GM12878 (cell line): ENCODE measurements at regions not wholly inside any gene's neighbourhood (a gene's known extent, or its start where the extent isn't known, plus 50 kb on each side); places are given as distances from the start of the nearest gene placed in this dataset.

Experiments used
- CBX5 ChIP-seq: sonication (generic); IDR thresholded peaks from 2 replicates; pipeline ENCODE4 v1.6.1; 2016; ENCODE audit warnings: low read depth, moderate library complexity, mild to moderate bottlenecking, inconsistent platforms
- CHD1 ChIP-seq: IDR thresholded peaks from 2 replicates; pipeline ENCODE4 v1.6.1; 2012; ENCODE audit warnings: low read depth, low read length, improper control_type of control experiment
- CTCF ChIP-seq, 3 experiments: IDR thresholded peaks in 2 of 3; conservative IDR thresholded peaks in 1 of 3; 2 replicates each; pipeline ENCODE4 v1.5.1; 2011; ENCODE audit warnings: low read depth in 3 of 3, low read length in 3 of 3, mild to moderate bottlenecking in 3 of 3, control low read depth in 2 of 3, moderate library complexity in 2 of 3, inconsistent platforms in 1 of 3, mixed read lengths in 1 of 3; ENCODE audit not compliant: control insufficient read depth in 2 of 3, insufficient read depth in 1 of 3; ENCODE audit errors: extremely low read depth in 1 of 3
- CUX1 ChIP-seq: IDR thresholded peaks from 2 replicates; pipeline ENCODE4 v1.6.1; 2012; ENCODE audit warnings: improper control_type of control experiment, low read depth, low read length; ENCODE audit not compliant: insufficient replicate concordance
- EZH2 ChIP-seq: IDR thresholded peaks from 2 replicates; pipeline ENCODE4 v1.6.1; 2012; ENCODE audit warnings: low read depth, mild to moderate bottlenecking, control low read depth, inconsistent platforms, low read length, borderline replicate concordance; ENCODE audit not compliant: control insufficient read depth
- POLR2A ChIP-seq: IDR thresholded peaks from 2 replicates; pipeline ENCODE4 v1.6.1; 2011; ENCODE audit warnings: low read depth, mild to moderate bottlenecking, low read length
- POLR2AphosphoS5 ChIP-seq: IDR thresholded peaks from 2 replicates; pipeline ENCODE4 v1.6.1; 2011; ENCODE audit warnings: mild to moderate bottlenecking, low read length, inconsistent platforms

DNA sequence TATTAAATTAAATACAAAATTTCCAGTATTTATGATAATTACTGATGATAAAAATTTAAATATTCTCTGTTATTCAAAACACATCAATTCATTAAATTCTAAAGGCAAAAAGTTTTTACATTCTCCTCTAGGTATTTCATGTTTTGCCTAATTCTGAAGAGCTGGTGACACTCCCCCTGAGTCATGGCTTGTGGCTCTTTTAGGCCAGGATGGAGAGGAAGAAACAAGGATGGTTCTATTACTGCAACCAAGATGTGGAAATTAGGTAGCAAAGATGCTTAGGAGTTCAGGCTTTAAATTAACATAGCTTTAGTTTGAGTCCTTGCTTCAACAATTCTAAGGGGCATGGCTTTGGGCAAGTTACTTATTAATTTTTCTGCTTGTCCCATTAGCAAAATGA is 1295.8 kb downstream of the EFNA5 start:
- TF ChIP-seq CUX1 (no peak), POLR2AphosphoS5 (no peak), CTCF (IDR thresholded peaks at IDR 0.05 in 2 of 3, conservative IDR thresholded peaks at IDR 0.05 in 1 of 3; ENCODE audit: control insufficient read depth in 2 of 3, extremely low read depth in 1 of 3, insufficient read depth in 1 of 3, low read depth in 3 of 3, low read length in 3 of 3) (no peak), POLR2A (no peak), EZH2 (no peak), CHD1 (no peak), CBX5 (no peak)
